NCI-H187 treated with DMSO at 0.1 percent for 48 hours (cell line): ENCODE measurements at regions not wholly inside any gene's neighbourhood (a gene's known extent, or its start where the extent isn't known, plus 50 kb on each side); places are given as distances from the start of the nearest gene placed in this dataset.
"Not testable (repeated sequence)": the region's sequence is repeated elsewhere in the genome, so short reads cannot be mapped to it uniquely, and the experiment has no call there.

Experiments
- DNase-seq: peaks from one replicate; lab custom pipeline; 2025; lab: John Stamatoyannopoulos, UW

- no peak for DNase-seq
These were observed 646.5 kb downstream of the TENT5A start for GRCh38 chr6:81105998-81106397.

- no peak for DNase-seq
These were observed 654.2 kb downstream of the TENT5A start for GRCh38 chr6:81098109-81098814.

GRCh38 chr6:81096464-81096863, 656.0 kb downstream of the TENT5A start:
- DNase-seq, result not testable (repeated sequence)

GRCh38 chr6:81093051-81093450, 659.4 kb downstream of the TENT5A start:
- DNase-seq, result no peak

- DNase-seq, result no peak
These were observed 664.3 kb downstream of the TENT5A start for GRCh38 chr6:81088145-81088544.

- DNase-seq, result no peak
These were observed 665.5 kb downstream of the TENT5A start for GRCh38 chr6:81086991-81087390.

- no peak for DNase-seq
These were observed 667.1 kb downstream of the TENT5A start for GRCh38 chr6:81085431-81085790.

GRCh38 chr6:81084776-81085430, 667.6 kb downstream of the TENT5A start:
- DNase-seq, result no peak

GRCh38 chr6:81075974-81076373, 676.5 kb downstream of the TENT5A start:
- no peak for DNase-seq

- DNase-seq, result no peak
These were observed 679.2 kb downstream of the TENT5A start for GRCh38 chr6:81073318-81073717.

- no peak for DNase-seq
These were observed 681.4 kb downstream of the TENT5A start for GRCh38 chr6:81071121-81071520.

GRCh38 chr6:81067057-81067456, 685.4 kb downstream of the TENT5A start:
- no peak for DNase-seq

- no peak for DNase-seq
These were observed 688.6 kb downstream of the TENT5A start for GRCh38 chr6:81063891-81064290.

- no peak for DNase-seq
These were observed 698.4 kb downstream of the TENT5A start for GRCh38 chr6:81054036-81054435.

GRCh38 chr6:81051952-81052351, 700.5 kb downstream of the TENT5A start:
- DNase-seq, result no peak

GRCh38 chr6:81049425-81050042, 702.9 kb downstream of the TENT5A start:
- DNase-seq, result no peak

GRCh38 chr6:81031416-81031815, 721.1 kb downstream of the TENT5A start:
- DNase-seq, result no peak

- no peak for DNase-seq
These were observed 726.4 kb downstream of the TENT5A start for GRCh38 chr6:81026041-81026553.

- no peak for DNase-seq
These were observed 728.8 kb downstream of the TENT5A start for GRCh38 chr6:81023709-81024108.

GRCh38 chr6:81023007-81023582, 729.4 kb downstream of the TENT5A start:
- DNase-seq, result no peak

GRCh38 chr6:81017586-81017985, 734.9 kb downstream of the TENT5A start:
- DNase-seq, result not testable (repeated sequence)

GRCh38 chr6:81003894-81004293, 748.6 kb downstream of the TENT5A start:
- no peak for DNase-seq

- no peak for DNase-seq
These were observed 749.3 kb downstream of the TENT5A start for GRCh38 chr6:81003156-81003555.
